GM12874 (cell line): ENCODE measurements at regions not wholly inside any gene's neighbourhood (a gene's known extent, or its start where the extent isn't known, plus 50 kb on each side); places are given as distances from the start of the nearest gene placed in this dataset.

Source experiments
- CTCF ChIP-seq: IDR thresholded peaks from 2 replicates; pipeline ENCODE4 v1.5.1; 2011; ENCODE audit warnings: low read depth, mild to moderate bottlenecking, control low read depth, low read length, moderate library complexity; ENCODE audit not compliant: insufficient read depth

- no peak for TF ChIP-seq CTCF
Measured at GRCh38 chr6:79301290-79301689, 66.8 kb upstream of the HMGN3 start.

- no peak for TF ChIP-seq CTCF
Measured at GRCh38 chr6:79296211-79296610, 61.7 kb upstream of the HMGN3 start.
